ENCODE measurements at regions not wholly inside any gene's neighbourhood (a gene's known extent, or its start where the extent isn't known, plus 50 kb on each side); places are given as distances from the start of the nearest gene placed in this dataset.

GRCh38 chr12:25813843-25814242 is 144.6 kb upstream of the RASSF8 start:
- Histone ChIP-seq H3K9ac (ENCODE audit: low read depth in 1 of 2, low read length in 2 of 2) (no peak overlapping the region), H3K36me3 (ENCODE audit: control insufficient read depth in 4 of 4, insufficient read depth in 3 of 4, low read depth in 1 of 4, low read length in 3 of 4) (no peaks in the 10 kb centered on the region), H3K4me3 (ENCODE audit: low read depth in 1 of 3, low read length in 3 of 3) (no peak overlapping the region), H3K9me3 (ENCODE audit: control insufficient read depth in 4 of 4, low read length in 3 of 4) (no peaks in the 10 kb centered on the region), H3K4me1 (ENCODE audit: control insufficient read depth in 4 of 4, insufficient read depth in 4 of 4, low read length in 3 of 4) (no peaks in the 10 kb centered on the region), H3K27me3 (ENCODE audit: control insufficient read depth in 4 of 4, insufficient read depth in 4 of 4, low read length in 3 of 4) (no peaks in the 10 kb centered on the region), H3K27ac (ENCODE audit: low read depth in 1 of 2, low read length in 2 of 2) (no peak overlapping the region)
- no peak for DNase-seq (ENCODE audit: low spot score)
- TF ChIP-seq REST (IDR thresholded peaks at IDR 0.05) (no peak), GABPA (IDR thresholded peaks at IDR 0.05 in 1 of 2, conservative IDR thresholded peaks at IDR 0.05 in 1 of 2) (no peak), TAF1 (conservative IDR thresholded peaks at IDR 0.05) (no peak), ZBTB33 (IDR thresholded peaks at IDR 0.05) (no peak), EGR1 (IDR thresholded peaks at IDR 0.05; ENCODE audit: low read depth in 2 of 2) (no peak), FOXA1 (IDR thresholded peaks at IDR 0.05) (no peak), YY1 (IDR thresholded peaks at IDR 0.05) (no peak), SP1 (IDR thresholded peaks at IDR 0.05) (no peak), HNF4A (conservative IDR thresholded peaks at IDR 0.05) (no peak), NR2F2 (IDR thresholded peaks at IDR 0.05) (no peak), CTCF (IDR thresholded peaks at IDR 0.05; ENCODE audit: low read depth, low read length, missing input control) (no peak)
- WGBS, result 90% methylated on average over 5 of the region's 5 CpGs

- Histone ChIP-seq H3K27me3 (ENCODE audit: control insufficient read depth in 4 of 4, insufficient read depth in 4 of 4, low read length in 3 of 4) (peaks cover 0 to 2% (median 0%) of the 10 kb centered on the region in 4 donors), H3K4me1 (ENCODE audit: control insufficient read depth in 4 of 4, insufficient read depth in 4 of 4, low read length in 3 of 4) (no peaks in the 10 kb centered on the region), H3K9ac (ENCODE audit: low read depth in 1 of 2, low read length in 2 of 2) (no peak overlapping the region), H3K36me3 (ENCODE audit: control insufficient read depth in 4 of 4, insufficient read depth in 3 of 4, low read depth in 1 of 4, low read length in 3 of 4) (no peaks in the 10 kb centered on the region), H3K9me3 (ENCODE audit: control insufficient read depth in 4 of 4, low read length in 3 of 4) (no peaks in the 10 kb centered on the region), H3K27ac (ENCODE audit: low read depth in 1 of 2, low read length in 2 of 2) (no peak overlapping the region), H3K4me3 (ENCODE audit: low read depth in 1 of 3, low read length in 3 of 3) (no peak overlapping the region)
- DNase-seq (ENCODE audit: low spot score), result no peak
- WGBS, result 94% methylated on average over 3 of the region's 3 CpGs
- no peak for TF ChIP-seq ATF3 (IDR thresholded peaks at IDR 0.05)
- no peak for TF ChIP-seq ZBTB33 (IDR thresholded peaks at IDR 0.05)
- TF ChIP-seq YY1 (IDR thresholded peaks at IDR 0.05), result no peak
- TF ChIP-seq FOXA2 (IDR thresholded peaks at IDR 0.05), result no peak
- TF ChIP-seq EGR1 (IDR thresholded peaks at IDR 0.05; ENCODE audit: low read depth in 2 of 2), result no peak
- no peak for TF ChIP-seq RXRA (IDR thresholded peaks at IDR 0.05)
- TF ChIP-seq FOXA1 (IDR thresholded peaks at IDR 0.05), result no peak
- TF ChIP-seq HNF4A (conservative IDR thresholded peaks at IDR 0.05), result no peak
- TF ChIP-seq NR2F2 (IDR thresholded peaks at IDR 0.05), result no peak
- TF ChIP-seq CTCF (IDR thresholded peaks at IDR 0.05; ENCODE audit: low read depth, low read length, missing input control), result no peak
- no peak for TF ChIP-seq SP1 (IDR thresholded peaks at IDR 0.05)
- no peak for TF ChIP-seq REST (IDR thresholded peaks at IDR 0.05)
- TF ChIP-seq HNF4G (IDR thresholded peaks at IDR 0.05), result no peak
- TF ChIP-seq JUND (IDR thresholded peaks at IDR 0.05), result no peak
These were observed 141.8 kb upstream of the RASSF8 start for GRCh38 chr12:25816637-25817036.

Measured in liver (tissue), 8 donors.